GM18951 (cell line): ENCODE measurements at regions not wholly inside any gene's neighbourhood (a gene's known extent, or its start where the extent isn't known, plus 50 kb on each side); places are given as distances from the start of the nearest gene placed in this dataset.
"Not testable (repeated sequence)": the region's sequence is repeated elsewhere in the genome, so short reads cannot be mapped to it uniquely, and the experiment has no call there.

Experiments
- POLR2A ChIP-seq: IDR thresholded peaks from 4 replicates; pipeline ENCODE4 v1.6.1; 2011; ENCODE audit warnings: mild to moderate bottlenecking; ENCODE audit not compliant: insufficient read length, insufficient read depth; ENCODE audit errors: extremely low read depth
- in situ Hi-C: fragments of 300-500 bp; cut with MboI; formaldehyde crosslinking; loops from one replicate; pipeline ENCODE4 v1.12.0; 2022; ENCODE audit warnings: low sequenced_read_pairs, mixed read lengths, inconsistent platforms; ENCODE audit not compliant: unreplicated experiment

GRCh38 chr2:161061786-161062185, 98.4 kb upstream of the TANK start:
- in situ Hi-C loops: no loop called here
- TF ChIP-seq POLR2A: no peak

GRCh38 chr2:161063157-161063945, 96.9 kb upstream of the TANK start:
- in situ Hi-C loops: no loop called here

GRCh38 chr2:161063946-161064306, 96.3 kb upstream of the TANK start:
- in situ Hi-C loops: no loop called here
- no peak for TF ChIP-seq POLR2A

More at GRCh38 chr2:161063157-161063945, 96.9 kb upstream of the TANK start:
- no peak for TF ChIP-seq POLR2A

GRCh38 chr2:161067846-161068350, 92.3 kb upstream of the TANK start:
- no peak for TF ChIP-seq POLR2A
- in situ Hi-C loops: no loop called here

DNA sequence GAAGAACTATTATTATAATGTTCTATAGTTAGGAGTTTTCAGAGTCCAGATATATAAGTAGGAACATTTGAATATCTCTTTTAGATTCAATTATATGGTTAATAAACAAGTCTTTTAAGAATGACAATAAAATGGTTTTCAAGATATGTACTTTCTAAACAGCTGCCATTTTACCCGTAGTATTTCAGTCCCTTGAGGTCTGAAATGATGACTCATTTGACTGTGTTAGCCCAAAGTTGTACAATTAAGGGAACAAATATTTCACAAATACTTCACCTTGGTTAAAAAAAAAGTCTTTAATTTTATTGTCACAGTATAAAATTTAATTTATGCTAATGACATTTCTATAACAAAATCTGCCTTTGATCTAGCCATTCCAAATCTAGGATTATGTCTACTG, 91.6 kb upstream of the TANK start:
- no peak for TF ChIP-seq POLR2A
- in situ Hi-C loops: no loop called here

GRCh38 chr2:161070693-161071479, 89.3 kb upstream of the TANK start:
- no peak for TF ChIP-seq POLR2A

GRCh38 chr2:161072436-161072835, 87.8 kb upstream of the TANK start:
- in situ Hi-C loops: not testable (repeated sequence)

More at GRCh38 chr2:161070693-161071479, 89.3 kb upstream of the TANK start:
- in situ Hi-C loops: no loop called here

DNA sequence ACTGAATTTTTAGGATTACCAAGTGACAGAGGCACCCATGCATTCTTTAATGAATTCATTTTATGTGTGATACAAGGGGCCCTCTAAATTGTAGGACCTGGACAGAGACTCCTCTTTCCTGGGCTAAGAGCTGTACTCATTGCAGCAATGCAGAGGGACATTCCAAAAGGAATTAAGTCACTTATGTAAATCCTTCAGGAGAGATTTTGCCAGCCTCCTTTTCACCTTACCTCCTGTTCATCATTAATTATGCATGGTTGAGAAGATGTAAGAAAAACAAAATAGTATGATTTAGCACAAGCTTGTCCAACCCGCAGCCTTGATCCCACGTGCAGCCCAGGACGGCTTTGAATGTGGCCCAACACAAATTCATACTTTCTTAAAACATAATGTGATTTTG, 84.5 kb upstream of the TANK start:
- in situ Hi-C loops: no loop called here
- no peak for TF ChIP-seq POLR2A

- in situ Hi-C loops: no loop called here
- no peak for TF ChIP-seq POLR2A
Measured at GRCh38 chr2:161076936-161077335, 83.3 kb upstream of the TANK start.

- in situ Hi-C loops: no loop called here
- TF ChIP-seq POLR2A: no peak
Measured at GRCh38 chr2:161077367-161078210, 82.6 kb upstream of the TANK start.

DNA sequence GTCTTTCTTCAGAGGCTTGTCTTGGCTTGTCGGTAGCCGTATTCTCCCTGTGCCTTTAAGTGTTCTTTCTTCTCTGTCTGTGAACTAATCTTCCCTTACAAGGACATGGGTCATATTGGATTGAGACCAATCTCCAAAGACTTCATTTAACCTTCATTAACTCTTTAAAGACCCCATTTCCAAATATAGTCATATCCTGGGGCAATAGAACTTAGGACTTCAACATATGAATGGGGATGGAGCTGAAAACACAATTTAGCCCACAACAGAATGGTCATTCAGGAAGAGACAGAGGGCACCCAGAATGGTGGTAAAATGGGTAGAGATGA, 82.1 kb upstream of the TANK start:
- TF ChIP-seq POLR2A: no peak
- in situ Hi-C loops: no loop called here

GRCh38 chr2:161085149-161085548, 75.1 kb upstream of the TANK start:
- in situ Hi-C loops: no loop called here
- TF ChIP-seq POLR2A: no peak

DNA sequence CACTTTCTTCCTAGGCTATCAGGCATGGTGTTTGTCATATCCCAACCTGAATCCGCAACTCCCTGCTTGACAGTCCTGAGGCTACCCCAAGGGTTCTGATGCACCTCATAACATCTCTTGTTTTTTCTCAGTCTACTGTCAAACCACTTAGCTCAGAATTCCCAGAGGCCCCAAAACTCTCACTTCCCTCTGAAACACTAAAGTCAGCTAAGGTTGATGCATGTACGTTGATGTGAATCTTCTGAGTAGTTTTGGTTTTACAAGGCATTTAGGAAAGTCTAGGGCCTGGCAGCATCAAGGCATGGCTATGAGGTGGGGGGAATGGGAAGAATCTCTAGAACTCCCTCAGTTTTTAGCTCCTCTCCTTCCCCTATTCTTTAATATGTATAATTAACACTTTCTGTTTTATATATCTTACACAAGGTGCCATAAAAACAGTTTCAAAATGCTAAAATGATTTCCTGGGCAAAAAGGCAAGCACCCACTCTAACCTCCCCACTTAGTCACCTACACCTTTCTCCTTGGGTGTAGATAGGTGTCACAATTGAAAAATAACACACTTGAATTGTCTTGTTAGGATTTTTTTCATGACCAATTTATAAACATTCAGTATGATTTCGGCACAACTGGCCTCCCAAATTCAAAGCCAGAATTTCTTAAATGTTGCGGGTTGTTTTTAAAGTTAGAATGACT, 71.4 kb upstream of the TANK start:
- TF ChIP-seq POLR2A: no peak
- in situ Hi-C loops: no loop called here
